ENCODE measurements at regions not wholly inside any gene's neighbourhood (a gene's known extent, or its start where the extent isn't known, plus 50 kb on each side); places are given as distances from the start of the nearest gene placed in this dataset.

- intact Hi-C loops (cut with DNase I) = no loop called here
- Histone ChIP-seq H3K4me3 (no peak overlapping the region), H3K27me3 (no peaks in the 10 kb centered on the region), H3K9me3 (no peaks in the 10 kb centered on the region), H3K4me1 (no peaks in the 10 kb centered on the region), H3K36me3 (no peaks in the 10 kb centered on the region), H3K27ac (no peak overlapping the region)
- FAIRE-seq = no peak
- TF ChIP-seq CTCF (IDR thresholded peaks at IDR 0.05) = no peak
- DNase-seq = no peak
- no peak for ATAC-seq
- WGBS, 2 donors = 52 to 62% methylated on average over 7 of the region's 7 CpGs
These were observed 118.5 kb upstream of the SYNDIG1 start for GRCh38 chr20:24350923-24351368.

- TF ChIP-seq CTCF (IDR thresholded peaks at IDR 0.05) = no peak
- DNase-seq (no peak), ATAC-seq (no peak), FAIRE-seq (no peak)
- Histone ChIP-seq H3K27ac (no peak overlapping the region), H3K9me3 (no peaks in the 10 kb centered on the region), H3K4me3 (no peak overlapping the region), H3K27me3 (no peaks in the 10 kb centered on the region), H3K4me1 (no peaks in the 10 kb centered on the region), H3K36me3 (no peaks in the 10 kb centered on the region)
- intact Hi-C loops (cut with DNase I) = no loop called here
- WGBS, 2 donors = 53 to 56% methylated on average over 3 of the region's 3 CpGs
These were observed 127.6 kb upstream of the SYNDIG1 start for GRCh38 chr20:24341781-24342180.

- FAIRE-seq (no peak), ATAC-seq (no peak), DNase-seq (no peak)
- Histone ChIP-seq H3K4me1 (no peaks in the 10 kb centered on the region), H3K9me3 (no peaks in the 10 kb centered on the region), H3K27me3 (no peaks in the 10 kb centered on the region), H3K4me3 (no peak overlapping the region), H3K36me3 (no peaks in the 10 kb centered on the region), H3K27ac (no peak overlapping the region)
- intact Hi-C loops (cut with DNase I) = no loop called here
- 75 to 83% methylated on average over 2 of the region's 2 CpGs for WGBS, 2 donors
- no peak for TF ChIP-seq CTCF (IDR thresholded peaks at IDR 0.05)
These were observed 128.5 kb upstream of the SYNDIG1 start for GRCh38 chr20:24340933-24341332.

GRCh38 chr20:24339210-24339641 lies 130.2 kb upstream of the SYNDIG1 start:
- no peak for TF ChIP-seq CTCF (IDR thresholded peaks at IDR 0.05)
- no peaks in the 10 kb centered on the region for H3K27me3 ChIP-seq
- intact Hi-C loops (cut with DNase I) = no loop called here
- no peak overlapping the region for H3K27ac ChIP-seq
- ATAC-seq = no peak
- no peak for DNase-seq
- FAIRE-seq = no peak
- no peak overlapping the region for H3K4me3 ChIP-seq
- no peaks in the 10 kb centered on the region for H3K36me3 ChIP-seq
- H3K4me1 ChIP-seq = no peaks in the 10 kb centered on the region
- no peaks in the 10 kb centered on the region for H3K9me3 ChIP-seq
- 71 to 72% methylated on average over 5 of the region's 5 CpGs for WGBS, 2 donors

GRCh38 chr20:24337551-24337950 lies 131.9 kb upstream of the SYNDIG1 start:
- no peak for DNase-seq

More at GRCh38 chr20:24337551-24337950, 131.9 kb upstream of the SYNDIG1 start:
- Histone ChIP-seq H3K9me3 (no peaks in the 10 kb centered on the region), H3K27ac (no peak overlapping the region), H3K4me1 (no peaks in the 10 kb centered on the region), H3K27me3 (no peaks in the 10 kb centered on the region), H3K4me3 (no peak overlapping the region), H3K36me3 (no peaks in the 10 kb centered on the region)
- ATAC-seq (no peak), FAIRE-seq (no peak)
- 80 to 89% methylated on average over 5 of the region's 5 CpGs for WGBS, 2 donors
- intact Hi-C loops (cut with DNase I) = no loop called here
- no peak for TF ChIP-seq CTCF (IDR thresholded peaks at IDR 0.05)
